ENCODE measurements at regions not wholly inside any gene's neighbourhood (a gene's known extent, or its start where the extent isn't known, plus 50 kb on each side); places are given as distances from the start of the nearest gene placed in this dataset.

DNA sequence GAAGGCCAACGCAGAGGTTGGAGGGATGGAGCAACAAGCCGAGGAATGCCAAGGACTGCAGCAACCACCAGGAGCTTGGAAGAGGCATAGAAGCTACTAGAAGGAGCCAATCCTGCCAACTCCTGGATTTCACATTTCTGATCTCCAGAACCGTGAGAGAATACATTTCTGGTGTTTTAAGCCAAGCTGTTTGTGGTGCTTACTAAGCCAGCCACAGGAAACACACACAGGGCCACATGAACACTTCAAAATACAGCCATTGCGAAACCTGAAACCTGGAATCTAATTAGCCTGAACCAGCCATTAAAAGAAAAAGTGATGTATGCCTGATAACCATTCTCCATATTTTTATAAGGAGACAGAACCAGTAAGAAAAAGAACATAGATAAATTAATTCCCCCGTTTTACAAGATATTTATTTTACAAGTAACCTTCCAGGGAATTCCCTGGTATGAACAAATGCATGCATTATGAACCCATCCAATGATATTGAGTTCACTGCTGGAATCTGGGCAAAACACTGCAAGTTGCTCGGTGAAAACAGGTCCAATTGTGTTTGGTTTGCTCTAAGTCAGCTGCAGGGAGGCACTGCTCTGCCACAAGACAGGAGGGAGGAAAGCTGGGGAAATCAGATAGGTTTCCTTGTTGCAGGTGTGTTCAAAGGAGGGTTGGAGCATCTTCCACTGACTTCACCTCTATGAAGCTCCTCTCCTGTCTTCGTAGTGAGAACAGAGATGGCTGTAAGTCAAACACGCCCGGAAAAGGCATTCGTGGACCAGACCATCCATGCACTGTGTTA is 70.2 kb downstream of the ETS2 start:
- peak; percentile 13 for DNase-seq

All from DMS79 treated with DMSO at 0.1 percent for 48 hours (cell line).